B cell (primary cell): ENCODE measurements at regions not wholly inside any gene's neighbourhood (a gene's known extent, or its start where the extent isn't known, plus 50 kb on each side); places are given as distances from the start of the nearest gene placed in this dataset.

Experiments
- EZH2 ChIP-seq: IDR thresholded peaks from 2 replicates; pipeline ENCODE4 v1.6.1; 2012; ENCODE audit warnings: borderline replicate concordance, low read depth, mild to moderate bottlenecking, moderate library complexity, low read length; ENCODE audit not compliant: insufficient read depth, poor library complexity, severe bottlenecking
- TF ChIP-seq, protein P1 (sequence below): fragments of 200-600 bp; IDR thresholded peaks from one replicate; pipeline ENCODE4 v1.8.0; 2022; ENCODE audit warnings: antibody characterized with exemption, mild to moderate bottlenecking

DNA sequence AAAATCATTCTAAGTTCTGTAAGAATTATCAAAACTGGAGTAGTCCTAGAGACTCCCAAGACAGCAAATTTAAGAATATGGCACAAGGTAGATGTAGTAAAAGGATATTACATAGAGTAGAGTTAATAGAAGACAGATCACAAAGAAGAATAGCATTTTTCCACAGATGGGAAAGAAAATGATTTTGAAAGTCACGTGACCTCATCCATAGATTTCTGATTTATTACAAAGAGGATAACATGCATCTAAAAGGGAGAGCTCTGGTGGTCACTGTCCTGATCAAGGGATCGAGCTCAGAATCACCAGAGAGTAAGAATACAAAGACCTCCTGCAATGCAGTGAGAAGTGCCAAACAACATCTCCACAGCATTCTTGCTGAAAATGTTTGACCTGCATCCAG lies 354.4 kb downstream of the TBL1XR1 start:
- TF ChIP-seq, protein P1, sequence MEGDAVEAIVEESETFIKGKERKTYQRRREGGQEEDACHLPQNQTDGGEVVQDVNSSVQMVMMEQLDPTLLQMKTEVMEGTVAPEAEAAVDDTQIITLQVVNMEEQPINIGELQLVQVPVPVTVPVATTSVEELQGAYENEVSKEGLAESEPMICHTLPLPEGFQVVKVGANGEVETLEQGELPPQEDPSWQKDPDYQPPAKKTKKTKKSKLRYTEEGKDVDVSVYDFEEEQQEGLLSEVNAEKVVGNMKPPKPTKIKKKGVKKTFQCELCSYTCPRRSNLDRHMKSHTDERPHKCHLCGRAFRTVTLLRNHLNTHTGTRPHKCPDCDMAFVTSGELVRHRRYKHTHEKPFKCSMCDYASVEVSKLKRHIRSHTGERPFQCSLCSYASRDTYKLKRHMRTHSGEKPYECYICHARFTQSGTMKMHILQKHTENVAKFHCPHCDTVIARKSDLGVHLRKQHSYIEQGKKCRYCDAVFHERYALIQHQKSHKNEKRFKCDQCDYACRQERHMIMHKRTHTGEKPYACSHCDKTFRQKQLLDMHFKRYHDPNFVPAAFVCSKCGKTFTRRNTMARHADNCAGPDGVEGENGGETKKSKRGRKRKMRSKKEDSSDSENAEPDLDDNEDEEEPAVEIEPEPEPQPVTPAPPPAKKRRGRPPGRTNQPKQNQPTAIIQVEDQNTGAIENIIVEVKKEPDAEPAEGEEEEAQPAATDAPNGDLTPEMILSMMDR = no peak
- no peak for TF ChIP-seq EZH2
